GM12878 (cell line): ENCODE measurements at regions not wholly inside any gene's neighbourhood (a gene's known extent, or its start where the extent isn't known, plus 50 kb on each side); places are given as distances from the start of the nearest gene placed in this dataset.

Experiments
- BHLHE40 ChIP-seq, 2 experiments: fragments of 450-650 bp in 1 of 2; IDR thresholded peaks; 2 replicates each; pipeline ENCODE4 v1.6.1; 2011 to 2017; ENCODE audit warnings: low read depth in 2 of 2, borderline replicate concordance in 1 of 2, improper control_type of control experiment in 1 of 2, low read length in 1 of 2, mild to moderate bottlenecking in 1 of 2
- NRF1 ChIP-seq: conservative IDR thresholded peaks from 2 replicates; pipeline ENCODE4 v1.6.1; 2011; ENCODE audit warnings: mild to moderate bottlenecking, low read depth, low read length, improper control_type of control experiment
- SMC3 ChIP-seq: IDR thresholded peaks from 2 replicates; pipeline ENCODE4 v1.6.1; 2011; ENCODE audit warnings: low read length, improper control_type of control experiment, borderline replicate concordance

DNA sequence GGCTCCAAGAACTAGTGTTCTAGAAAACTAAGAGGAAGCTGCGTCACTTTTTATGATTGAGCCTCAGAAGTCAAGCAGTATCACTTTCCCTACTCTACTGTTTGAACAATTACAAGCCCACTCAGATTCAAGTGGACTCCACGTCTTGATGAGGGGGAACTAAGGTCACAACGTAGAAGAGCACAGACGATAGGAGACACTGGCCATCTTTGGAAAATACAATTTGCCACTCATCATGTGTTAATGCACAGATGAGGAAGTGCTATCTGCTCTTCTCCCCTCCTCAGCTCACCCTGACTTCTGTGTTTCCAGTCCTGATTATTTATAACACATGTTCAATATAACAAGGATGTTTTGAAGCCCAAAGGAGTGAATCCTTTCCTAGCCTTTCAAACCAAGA is 76.1 kb upstream of the CYP1B1 start:
- no peak for TF ChIP-seq BHLHE40 (IDR thresholded peaks at IDR 0.05; ENCODE audit: borderline replicate concordance in 1 of 2, low read depth in 2 of 2, low read length in 1 of 2)
- no peak for TF ChIP-seq NRF1
- TF ChIP-seq SMC3: no peak
